EH (cell line): ENCODE measurements at regions not wholly inside any gene's neighbourhood (a gene's known extent, or its start where the extent isn't known, plus 50 kb on each side); places are given as distances from the start of the nearest gene placed in this dataset.

Source experiments
- DNase-seq: peaks from one replicate; pipeline ENCODE4 v3.0.0-alpha.2; 2015; ENCODE audit warnings: low read depth

- no peak for DNase-seq
Observed at GRCh38 chr20:22226849-22227700, 357.3 kb downstream of the FOXA2 start.

GRCh38 chr20:22223236-22223635 is 361.1 kb downstream of the FOXA2 start:
- DNase-seq: no peak

- no peak for DNase-seq
Observed at GRCh38 chr20:22217712-22218352, 366.5 kb downstream of the FOXA2 start.

- no peak for DNase-seq
Observed at GRCh38 chr20:22216984-22217383, 367.4 kb downstream of the FOXA2 start.

GRCh38 chr20:22214296-22214695 is 370.1 kb downstream of the FOXA2 start:
- no peak for DNase-seq

- DNase-seq: no peak
Observed at GRCh38 chr20:22213271-22213670, 371.1 kb downstream of the FOXA2 start.

- no peak for DNase-seq
Observed at GRCh38 chr20:22207280-22207679, 377.1 kb downstream of the FOXA2 start.

- no peak for DNase-seq
Observed at GRCh38 chr20:22204801-22205200, 379.6 kb downstream of the FOXA2 start.

GRCh38 chr20:22182148-22182547 is 402.2 kb downstream of the FOXA2 start:
- no peak for DNase-seq

- no peak for DNase-seq
Observed at GRCh38 chr20:22180244-22180643, 404.1 kb downstream of the FOXA2 start.

GRCh38 chr20:22160101-22160652 is 424.2 kb downstream of the FOXA2 start:
- DNase-seq: no peak

- no peak for DNase-seq
Observed at GRCh38 chr20:22159276-22159675, 425.1 kb downstream of the FOXA2 start.

- no peak for DNase-seq
Observed at GRCh38 chr20:22127587-22127986, 422.1 kb downstream of the PAX1 start.

- DNase-seq: no peak
Observed at GRCh38 chr20:22106308-22106938, 401.0 kb downstream of the PAX1 start.

- DNase-seq: no peak
Observed at GRCh38 chr20:22101606-22102005, 396.1 kb downstream of the PAX1 start.

- no peak for DNase-seq
Observed at GRCh38 chr20:22100686-22101085, 395.2 kb downstream of the PAX1 start.

GRCh38 chr20:22099348-22099747 is 393.9 kb downstream of the PAX1 start:
- no peak for DNase-seq

- DNase-seq: no peak
Observed at GRCh38 chr20:22098511-22098910, 393.0 kb downstream of the PAX1 start.

- no peak for DNase-seq
Observed at GRCh38 chr20:22093122-22093521, 387.7 kb downstream of the PAX1 start.

- no peak for DNase-seq
Observed at GRCh38 chr20:22088882-22089281, 383.4 kb downstream of the PAX1 start.

GRCh38 chr20:22080985-22081384 is 375.5 kb downstream of the PAX1 start:
- no peak for DNase-seq

- no peak for DNase-seq
Observed at GRCh38 chr20:22074635-22075034, 369.2 kb downstream of the PAX1 start.

GRCh38 chr20:22071841-22072240 is 366.4 kb downstream of the PAX1 start:
- no peak for DNase-seq
